ENCODE measurements at regions not wholly inside any gene's neighbourhood (a gene's known extent, or its start where the extent isn't known, plus 50 kb on each side); places are given as distances from the start of the nearest gene placed in this dataset.
"Not testable (repeated sequence)": the region's sequence is repeated elsewhere in the genome, so short reads cannot be mapped to it uniquely, and the experiment has no call there.

GRCh38 chr10:28190196-28190595, 112.7 kb downstream of the MPP7 start:
- no peak for DNase-seq (ENCODE audit: low read depth in 4 of 4, low spot score in 3 of 4)

GRCh38 chr10:28188526-28188925, 114.3 kb downstream of the MPP7 start:
- DNase-seq (ENCODE audit: low read depth in 4 of 4, low spot score in 3 of 4) = no peak

GRCh38 chr10:28186887-28187578, 115.8 kb downstream of the MPP7 start:
- no peak for DNase-seq (ENCODE audit: low read depth in 4 of 4, low spot score in 3 of 4)

GRCh38 chr10:28186461-28186860, 116.4 kb downstream of the MPP7 start:
- no peak for DNase-seq (ENCODE audit: low read depth in 4 of 4, low spot score in 3 of 4)

- no peak for DNase-seq (ENCODE audit: low read depth in 4 of 4, low spot score in 3 of 4)
Observed at GRCh38 chr10:28184810-28185209, 118.1 kb downstream of the MPP7 start.

- no peak for DNase-seq (ENCODE audit: low read depth in 4 of 4, low spot score in 3 of 4)
Observed at GRCh38 chr10:28181478-28182096, 121.3 kb downstream of the MPP7 start.

- DNase-seq (ENCODE audit: low read depth in 4 of 4, low spot score in 3 of 4) = no peak
Observed at GRCh38 chr10:28180654-28181053, 122.2 kb downstream of the MPP7 start.

GRCh38 chr10:28179743-28180099, 123.1 kb downstream of the MPP7 start:
- no peak for DNase-seq (ENCODE audit: low read depth in 4 of 4, low spot score in 3 of 4)

GRCh38 chr10:28179006-28179742, 123.7 kb downstream of the MPP7 start:
- peak in 3 of 4 donors; percentile 22 to 33 (median 28) for DNase-seq (ENCODE audit: low read depth in 4 of 4, low spot score in 3 of 4)

- DNase-seq (ENCODE audit: low read depth in 4 of 4, low spot score in 3 of 4) = no peak
Observed at GRCh38 chr10:28177944-28178637, 124.8 kb downstream of the MPP7 start.

GRCh38 chr10:28176498-28176897, 126.4 kb downstream of the MPP7 start:
- not testable (repeated sequence) for DNase-seq (ENCODE audit: low read depth in 4 of 4, low spot score in 3 of 4)

- no peak for DNase-seq (ENCODE audit: low read depth in 4 of 4, low spot score in 3 of 4)
Observed at GRCh38 chr10:28172223-28172610, 130.6 kb downstream of the MPP7 start.

GRCh38 chr10:28171468-28172222, 131.2 kb downstream of the MPP7 start:
- DNase-seq (ENCODE audit: low read depth in 4 of 4, low spot score in 3 of 4) = no peak

- DNase-seq (ENCODE audit: low read depth in 4 of 4, low spot score in 3 of 4) = no peak
Observed at GRCh38 chr10:28169525-28169924, 133.3 kb downstream of the MPP7 start.

GRCh38 chr10:28160866-28161405, 141.9 kb downstream of the MPP7 start:
- no peak for DNase-seq (ENCODE audit: low read depth in 4 of 4, low spot score in 3 of 4)

GRCh38 chr10:28157379-28157778, 145.5 kb downstream of the MPP7 start:
- no peak for DNase-seq (ENCODE audit: low read depth in 4 of 4, low spot score in 3 of 4)

- DNase-seq (ENCODE audit: low read depth in 4 of 4, low spot score in 3 of 4) = no peak
Observed at GRCh38 chr10:28155726-28156125, 147.1 kb downstream of the MPP7 start.

GRCh38 chr10:28151636-28152035, 151.2 kb downstream of the MPP7 start:
- DNase-seq (ENCODE audit: low read depth in 4 of 4, low spot score in 3 of 4) = no peak

- DNase-seq (ENCODE audit: low read depth in 4 of 4, low spot score in 3 of 4) = no peak
Observed at GRCh38 chr10:28149746-28150145, 150.9 kb upstream of the ODAD2 start.

GRCh38 chr10:28147706-28148105, 148.8 kb upstream of the ODAD2 start:
- DNase-seq (ENCODE audit: low read depth in 4 of 4, low spot score in 3 of 4) = no peak

All from right renal pelvis (tissue), 4 donors.